SK-N-SH (cell line): ENCODE measurements at regions not wholly inside any gene's neighbourhood (a gene's known extent, or its start where the extent isn't known, plus 50 kb on each side); places are given as distances from the start of the nearest gene placed in this dataset.

Experiments used
- CTCF ChIA-PET: fragments of 300-600, 350-600 bp; formaldehyde crosslinking; extraction: SDS; loops from one replicate; lab custom pipeline; 2021; lab: Yijun Ruan, JAX
- POLR2A ChIA-PET: fragments of 350-600 bp; sonication (Branson Sonifier 250); formaldehyde crosslinking; extraction: SDS; loops from one replicate; lab custom pipeline; 2020; ENCODE audit warnings: antibody characterized with exemption, inconsistent platforms; lab: Yijun Ruan, JAX
- DNase-seq: peaks from one replicate; pipeline ENCODE4 v3.0.0; 2012
- H2AFZ ChIP-seq: fragments of 200-600 bp; sonication (generic); 2 replicates; pipeline ENCODE4 v1.8.1; 2016; ENCODE audit warnings: antibody characterized with exemption, mild to moderate bottlenecking, low read depth
- H3F3A ChIP-seq: fragments of 200-600 bp; sonication (generic); replicated peaks from 2 replicates; pipeline ENCODE3; 2016; ENCODE audit warnings: antibody characterized with exemption, mild to moderate bottlenecking; ENCODE audit not compliant: insufficient read depth
- H3K27ac ChIP-seq, 2 experiments: fragments of 200-500 bp in 1 of 2; fragments of 200-600 bp in 1 of 2; sonication (Bioruptor generic) in 1 of 2; sonication (generic), shearing (Covaris generic) in 1 of 2; 2 replicates each; pipeline versions ENCODE4 v1.5.1 to v1.6.1; 2014 to 2016; ENCODE audit warnings: low read depth in 2 of 2, inconsistent platforms in 1 of 2, low read length in 1 of 2, mild to moderate bottlenecking in 1 of 2, mixed read lengths in 1 of 2
- H3K27me3 ChIP-seq: fragments of 200-600 bp; sonication (generic), shearing (Covaris generic); 2 replicates; pipeline ENCODE4 v1.6.1; 2016; ENCODE audit warnings: mixed run types; ENCODE audit not compliant: insufficient read depth
- H3K36me3 ChIP-seq, 2 experiments: fragments of 200-500 bp in 1 of 2; fragments of 200-600 bp in 1 of 2; sonication (Bioruptor generic) in 1 of 2; sonication (generic) in 1 of 2; replicated peaks in 1 of 2; 2 replicates each; pipeline versions ENCODE3 to v1.5.1; 2014 to 2016; ENCODE audit warnings: low read length in 1 of 2, mild to moderate bottlenecking in 1 of 2; ENCODE audit not compliant: insufficient read depth in 2 of 2, control insufficient read depth in 1 of 2
- H3K4me1 ChIP-seq, 2 experiments: fragments of 200-500 bp in 1 of 2; fragments of 200-600 bp in 1 of 2; sonication (Bioruptor generic) in 1 of 2; sonication (generic), shearing (Covaris generic) in 1 of 2; 2 replicates each; pipeline versions ENCODE4 v1.5.1 to v1.6.1; 2014 to 2016; ENCODE audit warnings: low read depth in 1 of 2, low read length in 1 of 2, mixed run types in 1 of 2; ENCODE audit not compliant: insufficient read depth in 2 of 2, control insufficient read depth in 1 of 2
- H3K4me2 ChIP-seq: fragments of 200-600 bp; sonication (generic), shearing (Covaris generic); 2 replicates; pipeline ENCODE4 v1.6.1; 2017; ENCODE audit warnings: mixed run types
- H3K4me3 ChIP-seq, 2 experiments: fragments of 200-500 bp in 1 of 2; fragments of 200-600 bp in 1 of 2; sonication (Bioruptor generic) in 1 of 2; sonication (generic), shearing (Covaris generic) in 1 of 2; 2 replicates each; pipeline versions ENCODE4 v1.5.1 to v1.8.1; 2014 to 2016; ENCODE audit warnings: low read depth in 2 of 2, inconsistent platforms in 1 of 2, low read length in 1 of 2, mild to moderate bottlenecking in 1 of 2, mixed read lengths in 1 of 2, moderate library complexity in 1 of 2
- H3K79me2 ChIP-seq: fragments of 200-600 bp; sonication (generic); 2 replicates; pipeline ENCODE4 v1.8.1; 2017; ENCODE audit warnings: mild to moderate bottlenecking; ENCODE audit not compliant: insufficient read depth
- H3K9ac ChIP-seq: fragments of 200-600 bp; sonication (generic); 2 replicates; pipeline ENCODE4 v1.6.1; 2017; ENCODE audit warnings: mixed run types
- H3K9me2 ChIP-seq: fragments of 200-600 bp; sonication (generic); 2 replicates; pipeline ENCODE4 v1.6.1; 2017; ENCODE audit warnings: mixed run types
- H3K9me3 ChIP-seq: fragments of 200-600 bp; sonication (generic); 2 replicates; pipeline ENCODE4 v1.6.1; 2017; ENCODE audit warnings: mixed run types, mild to moderate bottlenecking, moderate library complexity
- H4K20me1 ChIP-seq: fragments of 200-600 bp; sonication (generic); 2 replicates; pipeline ENCODE4 v1.6.1; 2017; ENCODE audit warnings: mild to moderate bottlenecking, mixed run types; ENCODE audit not compliant: insufficient read depth
- EZH2phosphoT487 ChIP-seq: fragments of 200-600 bp; sonication (generic); IDR thresholded peaks from 2 replicates; pipeline ENCODE4 v1.6.1; 2017; ENCODE audit warnings: low read depth, mixed run types, mild to moderate bottlenecking, antibody characterized with exemption, moderate library complexity, borderline replicate concordance
- FOXJ3 ChIP-seq: sonication (generic); formaldehyde crosslinking; IDR thresholded peaks from 2 replicates; pipeline ENCODE4 v1.5.1; 2020; ENCODE audit warnings: mild to moderate bottlenecking, missing genetic modification reagents
- GATA2 ChIP-seq: sonication (generic); formaldehyde crosslinking; IDR thresholded peaks from 2 replicates; pipeline ENCODE4 v1.5.0; 2020; ENCODE audit warnings: mild to moderate bottlenecking, missing genetic modification reagents
- MEF2A ChIP-seq: IDR thresholded peaks from 2 replicates; pipeline ENCODE4 v1.4.0; 2012; ENCODE audit warnings: low read depth, borderline replicate concordance
- MXI1 ChIP-seq: IDR thresholded peaks from 2 replicates; pipeline ENCODE4 v1.6.1; 2012; ENCODE audit warnings: mild to moderate bottlenecking, low read depth, low read length, improper control_type of control experiment
- NFIC ChIP-seq: IDR thresholded peaks from 2 replicates; pipeline ENCODE4 v1.4.0; 2012; ENCODE audit warnings: borderline replicate concordance
- NRF1 ChIP-seq: IDR thresholded peaks from 2 replicates; pipeline ENCODE4 v1.6.1; 2012; ENCODE audit warnings: low read depth, mild to moderate bottlenecking, low read length
- RCOR1 ChIP-seq: fragments of 150-350 bp; IDR thresholded peaks from 2 replicates; pipeline ENCODE4 v1.6.1; 2017; ENCODE audit warnings: antibody characterized with exemption, low read length
- RXRA ChIP-seq: IDR thresholded peaks from 2 replicates; pipeline ENCODE4 v1.4.0; 2012; ENCODE audit warnings: low read depth, mild to moderate bottlenecking, borderline replicate concordance
- SIN3A ChIP-seq: IDR thresholded peaks from 2 replicates; pipeline ENCODE4 v1.6.1; 2012; ENCODE audit warnings: low read depth, mild to moderate bottlenecking, low read length, moderate library complexity, borderline replicate concordance
- SMC3 ChIP-seq: IDR thresholded peaks from 2 replicates; pipeline ENCODE4 v1.6.1; 2012; ENCODE audit warnings: low read depth, low read length, improper control_type of control experiment
- TCF12 ChIP-seq: IDR thresholded peaks from 2 replicates; pipeline ENCODE4 v1.4.0; 2012
- WGBS: methylation state at CpG from one replicate; pipeline ENCODE4 v1.1.6; 2017; ENCODE audit warnings: low lambda C conversion rate; 5-methylcytosine and 5-hydroxymethylcytosine counted together
- TF ChIP-seq, protein P1 (sequence below): IDR thresholded peaks from 2 replicates; pipeline ENCODE4 v1.4.0; 2012; ENCODE audit warnings: low read depth, borderline replicate concordance
- TF ChIP-seq, protein P2 (sequence below): IDR thresholded peaks from 2 replicates; pipeline ENCODE4 v1.6.1; 2012; ENCODE audit warnings: mild to moderate bottlenecking, low read depth, low read length, moderate library complexity
- TF ChIP-seq, protein P3 (sequence below): fragments of 150-350 bp; IDR thresholded peaks from 2 replicates; pipeline ENCODE4 v1.6.1; 2016; ENCODE audit warnings: mild to moderate bottlenecking, low read depth, low read length
- TF ChIP-seq, protein P4 (sequence below): fragments of 150-350 bp; IDR thresholded peaks from 2 replicates; pipeline ENCODE4 v1.6.1; 2017; ENCODE audit warnings: antibody characterized with exemption, low read length, low read depth, borderline replicate concordance
- TF ChIP-seq, protein P5 (sequence below): IDR thresholded peaks from 2 replicates; pipeline ENCODE4 v1.4.0; 2012; ENCODE audit warnings: low read depth
- TF ChIP-seq, protein P6 (sequence below): IDR thresholded peaks from 2 replicates; pipeline ENCODE4 v1.4.0; 2012; ENCODE audit warnings: low read depth, borderline replicate concordance

DNA sequence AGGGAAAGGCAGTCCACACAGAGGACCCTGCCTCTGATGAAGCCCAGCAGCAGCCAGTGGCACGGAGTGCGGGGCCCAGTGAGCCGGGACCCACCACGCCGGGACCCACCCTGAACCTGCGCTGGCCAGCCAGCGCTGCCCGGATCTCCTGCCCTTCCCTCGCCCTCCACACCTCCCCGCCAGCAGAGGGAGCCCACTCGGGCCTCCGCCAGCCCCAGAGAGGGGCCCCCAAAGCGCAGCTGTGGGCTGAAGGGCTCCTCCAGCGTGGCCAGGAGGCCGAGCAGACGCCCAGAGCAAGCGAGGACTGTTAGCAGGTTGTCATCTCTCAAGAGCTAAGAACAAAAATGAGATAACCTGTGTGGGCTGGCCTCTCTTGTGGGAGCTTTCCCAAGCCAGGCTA lies 81.3 kb upstream of the ATP10A start:
- POLR2A ChIA-PET: no interaction called here
- WGBS: 45% methylated on average over 4 of the region's 17 CpGs
- no peak for TF ChIP-seq RCOR1
- TF ChIP-seq, protein P1, sequence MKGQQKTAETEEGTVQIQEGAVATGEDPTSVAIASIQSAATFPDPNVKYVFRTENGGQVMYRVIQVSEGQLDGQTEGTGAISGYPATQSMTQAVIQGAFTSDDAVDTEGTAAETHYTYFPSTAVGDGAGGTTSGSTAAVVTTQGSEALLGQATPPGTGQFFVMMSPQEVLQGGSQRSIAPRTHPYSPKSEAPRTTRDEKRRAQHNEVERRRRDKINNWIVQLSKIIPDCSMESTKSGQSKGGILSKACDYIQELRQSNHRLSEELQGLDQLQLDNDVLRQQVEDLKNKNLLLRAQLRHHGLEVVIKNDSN: no peak
- no peak for TF ChIP-seq EZH2phosphoT487
- TF ChIP-seq, protein P2, sequence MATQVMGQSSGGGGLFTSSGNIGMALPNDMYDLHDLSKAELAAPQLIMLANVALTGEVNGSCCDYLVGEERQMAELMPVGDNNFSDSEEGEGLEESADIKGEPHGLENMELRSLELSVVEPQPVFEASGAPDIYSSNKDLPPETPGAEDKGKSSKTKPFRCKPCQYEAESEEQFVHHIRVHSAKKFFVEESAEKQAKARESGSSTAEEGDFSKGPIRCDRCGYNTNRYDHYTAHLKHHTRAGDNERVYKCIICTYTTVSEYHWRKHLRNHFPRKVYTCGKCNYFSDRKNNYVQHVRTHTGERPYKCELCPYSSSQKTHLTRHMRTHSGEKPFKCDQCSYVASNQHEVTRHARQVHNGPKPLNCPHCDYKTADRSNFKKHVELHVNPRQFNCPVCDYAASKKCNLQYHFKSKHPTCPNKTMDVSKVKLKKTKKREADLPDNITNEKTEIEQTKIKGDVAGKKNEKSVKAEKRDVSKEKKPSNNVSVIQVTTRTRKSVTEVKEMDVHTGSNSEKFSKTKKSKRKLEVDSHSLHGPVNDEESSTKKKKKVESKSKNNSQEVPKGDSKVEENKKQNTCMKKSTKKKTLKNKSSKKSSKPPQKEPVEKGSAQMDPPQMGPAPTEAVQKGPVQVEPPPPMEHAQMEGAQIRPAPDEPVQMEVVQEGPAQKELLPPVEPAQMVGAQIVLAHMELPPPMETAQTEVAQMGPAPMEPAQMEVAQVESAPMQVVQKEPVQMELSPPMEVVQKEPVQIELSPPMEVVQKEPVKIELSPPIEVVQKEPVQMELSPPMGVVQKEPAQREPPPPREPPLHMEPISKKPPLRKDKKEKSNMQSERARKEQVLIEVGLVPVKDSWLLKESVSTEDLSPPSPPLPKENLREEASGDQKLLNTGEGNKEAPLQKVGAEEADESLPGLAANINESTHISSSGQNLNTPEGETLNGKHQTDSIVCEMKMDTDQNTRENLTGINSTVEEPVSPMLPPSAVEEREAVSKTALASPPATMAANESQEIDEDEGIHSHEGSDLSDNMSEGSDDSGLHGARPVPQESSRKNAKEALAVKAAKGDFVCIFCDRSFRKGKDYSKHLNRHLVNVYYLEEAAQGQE: no peak
- TF ChIP-seq MEF2A: no peak
- no peak for TF ChIP-seq GATA2 (CRISPR knock-in tag)
- no peak for TF ChIP-seq NRF1
- TF ChIP-seq NFIC: no peak
- no peak for TF ChIP-seq FOXJ3 (CRISPR knock-in tag)
- TF ChIP-seq, protein P3, sequence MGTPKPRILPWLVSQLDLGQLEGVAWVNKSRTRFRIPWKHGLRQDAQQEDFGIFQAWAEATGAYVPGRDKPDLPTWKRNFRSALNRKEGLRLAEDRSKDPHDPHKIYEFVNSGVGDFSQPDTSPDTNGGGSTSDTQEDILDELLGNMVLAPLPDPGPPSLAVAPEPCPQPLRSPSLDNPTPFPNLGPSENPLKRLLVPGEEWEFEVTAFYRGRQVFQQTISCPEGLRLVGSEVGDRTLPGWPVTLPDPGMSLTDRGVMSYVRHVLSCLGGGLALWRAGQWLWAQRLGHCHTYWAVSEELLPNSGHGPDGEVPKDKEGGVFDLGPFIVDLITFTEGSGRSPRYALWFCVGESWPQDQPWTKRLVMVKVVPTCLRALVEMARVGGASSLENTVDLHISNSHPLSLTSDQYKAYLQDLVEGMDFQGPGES: no peak
- no peak for TF ChIP-seq RXRA
- TF ChIP-seq, protein P4, sequence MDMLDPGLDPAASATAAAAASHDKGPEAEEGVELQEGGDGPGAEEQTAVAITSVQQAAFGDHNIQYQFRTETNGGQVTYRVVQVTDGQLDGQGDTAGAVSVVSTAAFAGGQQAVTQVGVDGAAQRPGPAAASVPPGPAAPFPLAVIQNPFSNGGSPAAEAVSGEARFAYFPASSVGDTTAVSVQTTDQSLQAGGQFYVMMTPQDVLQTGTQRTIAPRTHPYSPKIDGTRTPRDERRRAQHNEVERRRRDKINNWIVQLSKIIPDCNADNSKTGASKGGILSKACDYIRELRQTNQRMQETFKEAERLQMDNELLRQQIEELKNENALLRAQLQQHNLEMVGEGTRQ: no peak
- no peak for TF ChIP-seq SIN3A
- TF ChIP-seq, protein P5, sequence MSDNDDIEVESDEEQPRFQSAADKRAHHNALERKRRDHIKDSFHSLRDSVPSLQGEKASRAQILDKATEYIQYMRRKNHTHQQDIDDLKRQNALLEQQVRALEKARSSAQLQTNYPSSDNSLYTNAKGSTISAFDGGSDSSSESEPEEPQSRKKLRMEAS: no peak
- TF ChIP-seq, protein P6, sequence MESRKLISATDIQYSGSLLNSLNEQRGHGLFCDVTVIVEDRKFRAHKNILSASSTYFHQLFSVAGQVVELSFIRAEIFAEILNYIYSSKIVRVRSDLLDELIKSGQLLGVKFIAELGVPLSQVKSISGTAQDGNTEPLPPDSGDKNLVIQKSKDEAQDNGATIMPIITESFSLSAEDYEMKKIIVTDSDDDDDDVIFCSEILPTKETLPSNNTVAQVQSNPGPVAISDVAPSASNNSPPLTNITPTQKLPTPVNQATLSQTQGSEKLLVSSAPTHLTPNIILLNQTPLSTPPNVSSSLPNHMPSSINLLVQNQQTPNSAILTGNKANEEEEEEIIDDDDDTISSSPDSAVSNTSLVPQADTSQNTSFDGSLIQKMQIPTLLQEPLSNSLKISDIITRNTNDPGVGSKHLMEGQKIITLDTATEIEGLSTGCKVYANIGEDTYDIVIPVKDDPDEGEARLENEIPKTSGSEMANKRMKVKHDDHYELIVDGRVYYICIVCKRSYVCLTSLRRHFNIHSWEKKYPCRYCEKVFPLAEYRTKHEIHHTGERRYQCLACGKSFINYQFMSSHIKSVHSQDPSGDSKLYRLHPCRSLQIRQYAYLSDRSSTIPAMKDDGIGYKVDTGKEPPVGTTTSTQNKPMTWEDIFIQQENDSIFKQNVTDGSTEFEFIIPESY: no peak
- TF ChIP-seq TCF12: no peak
- no peak for TF ChIP-seq MXI1
- TF ChIP-seq SMC3: no peak
- no peak for DNase-seq
- H3K27me3 ChIP-seq: no peaks in the 10 kb centered on the region
- no peaks in the 10 kb centered on the region for H4K20me1 ChIP-seq
- H3F3A ChIP-seq: no peaks in the 10 kb centered on the region
- no peak overlapping the region for H3K9ac ChIP-seq
- no peak overlapping the region for H3K27ac ChIP-seq
- CTCF ChIA-PET: interaction anchor here (4.1 kb wide), 1 partner anchor 11 kb away, joined by 18 read pairs; no protein-coding TSS in a partner anchor
- no peak overlapping the region for H3K4me2 ChIP-seq
- no peak overlapping the region for H3K4me3 ChIP-seq
- no peaks in the 10 kb centered on the region for H3K4me1 ChIP-seq
- no peaks in the 10 kb centered on the region for H3K9me3 ChIP-seq
- no peak overlapping the region for H2AFZ ChIP-seq
- no peaks in the 10 kb centered on the region for H3K9me2 ChIP-seq
- no peaks in the 10 kb centered on the region for H3K79me2 ChIP-seq
- no peaks in the 10 kb centered on the region for H3K36me3 ChIP-seq
